DMS53 (cell line): ENCODE measurements at regions not wholly inside any gene's neighbourhood (a gene's known extent, or its start where the extent isn't known, plus 50 kb on each side); places are given as distances from the start of the nearest gene placed in this dataset.
"Not testable (repeated sequence)": the region's sequence is repeated elsewhere in the genome, so short reads cannot be mapped to it uniquely, and the experiment has no call there.

Source experiments
- DNase-seq: peaks from one replicate; lab custom pipeline; 2025; lab: John Stamatoyannopoulos, UW

GRCh38 chr6:147651-148050 is 144.6 kb upstream of the DUSP22 start:
- DNase-seq = not testable (repeated sequence)

- DNase-seq = peak; percentile 89
Measured at GRCh38 chr6:148051-148984, 144.0 kb upstream of the DUSP22 start.

- not testable (repeated sequence) for DNase-seq
Measured at GRCh38 chr6:150147-150546, 142.1 kb upstream of the DUSP22 start.

- not testable (repeated sequence) for DNase-seq
Measured at GRCh38 chr6:152436-152835, 139.9 kb upstream of the DUSP22 start.

GRCh38 chr6:153026-153425 is 139.3 kb upstream of the DUSP22 start:
- DNase-seq = not testable (repeated sequence)

GRCh38 chr6:153867-154266 is 138.4 kb upstream of the DUSP22 start:
- not testable (repeated sequence) for DNase-seq

GRCh38 chr6:154321-155092 is 137.8 kb upstream of the DUSP22 start:
- not testable (repeated sequence) for DNase-seq

- DNase-seq = no peak
Measured at GRCh38 chr6:156010-156409, 136.3 kb upstream of the DUSP22 start.

GRCh38 chr6:156441-157140 is 135.7 kb upstream of the DUSP22 start:
- DNase-seq = not testable (repeated sequence)

GRCh38 chr6:157176-157575 is 135.1 kb upstream of the DUSP22 start:
- DNase-seq = peak; percentile 8

- DNase-seq = not testable (repeated sequence)
Measured at GRCh38 chr6:161657-162056, 130.6 kb upstream of the DUSP22 start.

GRCh38 chr6:164720-165119 is 127.6 kb upstream of the DUSP22 start:
- DNase-seq = no peak

GRCh38 chr6:165263-165662 is 127.0 kb upstream of the DUSP22 start:
- no peak for DNase-seq

- DNase-seq = no peak
Measured at GRCh38 chr6:165906-166305, 126.4 kb upstream of the DUSP22 start.

- peak; percentile 64 for DNase-seq
Measured at GRCh38 chr6:168865-169455, 123.3 kb upstream of the DUSP22 start.

- DNase-seq = no peak
Measured at GRCh38 chr6:174036-174435, 118.3 kb upstream of the DUSP22 start.

- no peak for DNase-seq
Measured at GRCh38 chr6:175680-176079, 116.6 kb upstream of the DUSP22 start.

GRCh38 chr6:176766-177165 is 115.5 kb upstream of the DUSP22 start:
- DNase-seq = no peak

GRCh38 chr6:178119-178518 is 114.2 kb upstream of the DUSP22 start:
- DNase-seq = no peak

- DNase-seq = not testable (repeated sequence)
Measured at GRCh38 chr6:178929-179328, 113.4 kb upstream of the DUSP22 start.

- DNase-seq = no peak
Measured at GRCh38 chr6:179340-179950, 112.8 kb upstream of the DUSP22 start.
